ENCODE measurements at regions not wholly inside any gene's neighbourhood (a gene's known extent, or its start where the extent isn't known, plus 50 kb on each side); places are given as distances from the start of the nearest gene placed in this dataset.

DNA sequence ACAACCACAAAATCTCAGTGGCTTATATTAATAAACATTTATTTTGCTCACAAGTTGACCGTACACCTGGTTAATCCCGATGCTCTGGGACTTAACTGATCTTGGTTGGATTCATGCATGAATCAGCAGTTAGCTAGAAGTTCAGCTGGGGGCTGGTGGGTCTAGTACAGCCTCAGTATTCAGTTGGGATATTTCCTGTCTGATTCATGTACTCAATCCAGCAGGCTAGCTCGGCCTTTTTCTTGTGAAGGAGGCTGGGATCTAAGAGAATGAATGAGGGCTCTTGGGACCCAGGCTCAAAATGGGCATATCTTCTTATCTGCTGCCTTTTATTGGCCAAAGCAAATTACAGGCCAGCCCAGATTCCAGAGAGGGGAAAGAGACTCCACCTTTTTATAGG, 178.8 kb downstream of the KCTD12 start:
- WGBS, 2 donors = 90 to 91% methylated on average over 3 of the region's 3 CpGs
- TF ChIP-seq POLR2A (IDR thresholded peaks at IDR 0.05) = no peak
- TF ChIP-seq, protein P1, sequence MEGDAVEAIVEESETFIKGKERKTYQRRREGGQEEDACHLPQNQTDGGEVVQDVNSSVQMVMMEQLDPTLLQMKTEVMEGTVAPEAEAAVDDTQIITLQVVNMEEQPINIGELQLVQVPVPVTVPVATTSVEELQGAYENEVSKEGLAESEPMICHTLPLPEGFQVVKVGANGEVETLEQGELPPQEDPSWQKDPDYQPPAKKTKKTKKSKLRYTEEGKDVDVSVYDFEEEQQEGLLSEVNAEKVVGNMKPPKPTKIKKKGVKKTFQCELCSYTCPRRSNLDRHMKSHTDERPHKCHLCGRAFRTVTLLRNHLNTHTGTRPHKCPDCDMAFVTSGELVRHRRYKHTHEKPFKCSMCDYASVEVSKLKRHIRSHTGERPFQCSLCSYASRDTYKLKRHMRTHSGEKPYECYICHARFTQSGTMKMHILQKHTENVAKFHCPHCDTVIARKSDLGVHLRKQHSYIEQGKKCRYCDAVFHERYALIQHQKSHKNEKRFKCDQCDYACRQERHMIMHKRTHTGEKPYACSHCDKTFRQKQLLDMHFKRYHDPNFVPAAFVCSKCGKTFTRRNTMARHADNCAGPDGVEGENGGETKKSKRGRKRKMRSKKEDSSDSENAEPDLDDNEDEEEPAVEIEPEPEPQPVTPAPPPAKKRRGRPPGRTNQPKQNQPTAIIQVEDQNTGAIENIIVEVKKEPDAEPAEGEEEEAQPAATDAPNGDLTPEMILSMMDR (IDR thresholded peaks at IDR 0.05) = no peak
- DNase-seq (ENCODE audit: low spot score in 2 of 2) = no peak
- intact Hi-C loops (cut with DNase I; ENCODE audit: low total_unique reads) = no loop called here
- no peak overlapping the region for H3K4me3 ChIP-seq (ENCODE audit: low read depth, poor library complexity, severe bottlenecking)

DNA sequence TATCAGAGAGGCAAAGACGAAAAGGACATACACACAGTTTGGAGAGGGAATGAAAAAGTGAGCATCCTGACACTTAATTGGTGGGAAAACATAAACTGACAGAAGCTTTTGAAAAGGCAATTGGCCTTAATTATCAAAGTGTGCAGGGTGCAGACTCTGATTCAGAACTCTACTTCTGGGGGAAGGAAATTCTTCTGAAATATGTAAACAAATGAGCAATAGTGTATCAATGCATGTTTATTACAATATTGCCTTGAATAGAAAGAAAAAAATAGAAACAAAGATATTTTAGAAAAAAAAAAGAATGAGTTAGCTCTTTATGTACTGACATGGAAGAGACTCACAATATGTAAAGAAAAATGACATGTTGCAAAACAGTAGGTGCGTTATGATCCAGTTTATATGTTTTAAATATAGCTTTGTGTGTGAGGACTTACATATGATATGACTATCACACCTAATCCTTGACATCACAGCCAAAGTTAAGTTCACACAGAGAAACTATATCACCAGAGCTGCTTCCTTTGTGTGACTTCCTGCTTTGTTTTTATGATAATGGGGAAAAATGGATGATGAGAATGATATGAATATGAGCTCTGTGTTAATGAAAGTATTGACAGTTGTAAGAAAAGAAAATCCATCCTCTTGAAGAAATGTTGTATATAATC, 182.4 kb downstream of the KCTD12 start:
- DNase-seq (ENCODE audit: low spot score in 2 of 2) = no peak
- WGBS, 2 donors = 78 to 81% methylated on average over 2 of the region's 2 CpGs
- no peak for TF ChIP-seq POLR2A (IDR thresholded peaks at IDR 0.05)
- TF ChIP-seq, protein P1 (IDR thresholded peaks at IDR 0.05) = no peak
- H3K4me3 ChIP-seq (ENCODE audit: low read depth, poor library complexity, severe bottlenecking) = no peak overlapping the region
- intact Hi-C loops (cut with DNase I; ENCODE audit: low total_unique reads) = no loop called here

DNA sequence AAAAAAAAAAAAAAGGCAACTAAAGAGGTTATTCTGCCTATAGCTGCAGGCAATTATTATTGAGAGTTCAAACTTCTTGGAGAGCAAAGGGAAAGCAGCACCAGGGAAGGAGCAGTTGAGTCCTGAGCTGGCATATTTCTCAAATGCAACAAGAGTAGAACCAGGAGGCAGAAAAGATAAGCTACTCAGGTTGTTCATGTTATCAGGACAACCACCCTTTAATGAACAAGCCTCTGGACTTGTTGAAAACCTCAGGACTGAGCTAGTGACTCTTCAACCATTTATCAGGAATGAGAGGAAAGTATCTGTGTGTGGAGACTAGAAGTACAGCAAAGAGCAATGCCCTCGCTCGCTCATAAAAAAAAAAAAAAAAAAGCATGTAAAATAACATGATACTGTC, 183.0 kb downstream of the KCTD12 start:
- H3K4me3 ChIP-seq (ENCODE audit: low read depth, poor library complexity, severe bottlenecking) = no peak overlapping the region
- DNase-seq (ENCODE audit: low spot score in 2 of 2) = no peak
- 92 to 96% methylated on average over 2 of the region's 2 CpGs for WGBS, 2 donors
- no peak for TF ChIP-seq POLR2A (IDR thresholded peaks at IDR 0.05)
- TF ChIP-seq, protein P1 (IDR thresholded peaks at IDR 0.05) = no peak
- intact Hi-C loops (cut with DNase I; ENCODE audit: low total_unique reads) = no loop called here

DNA sequence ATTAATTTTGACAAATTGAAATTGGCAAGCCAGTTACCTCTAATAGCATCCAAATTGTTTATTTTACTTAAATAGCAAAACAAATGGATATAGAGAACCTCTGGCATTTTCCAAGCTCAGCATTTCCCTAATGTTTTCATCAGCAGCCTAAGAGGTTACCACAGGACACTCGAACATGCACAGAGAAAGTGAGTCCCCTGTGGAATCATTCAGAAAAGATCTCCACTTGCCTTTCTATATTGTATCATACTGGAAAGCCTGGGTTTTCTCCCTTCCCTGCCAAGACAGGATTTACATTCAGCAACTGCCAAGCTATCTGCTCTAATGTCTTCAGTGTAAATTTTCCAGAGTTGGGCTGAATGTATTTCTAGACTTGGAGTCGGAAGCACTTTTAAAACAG, 188.9 kb downstream of the KCTD12 start:
- no peak for TF ChIP-seq POLR2A (IDR thresholded peaks at IDR 0.05)
- TF ChIP-seq, protein P1 (IDR thresholded peaks at IDR 0.05) = no peak
- no peak for DNase-seq (ENCODE audit: low spot score in 2 of 2)
- intact Hi-C loops (cut with DNase I; ENCODE audit: low total_unique reads) = no loop called here
- H3K4me3 ChIP-seq (ENCODE audit: low read depth, poor library complexity, severe bottlenecking) = no peak overlapping the region
- WGBS, 2 donors = 58 to 66% methylated on average over 2 of the region's 2 CpGs

DNA sequence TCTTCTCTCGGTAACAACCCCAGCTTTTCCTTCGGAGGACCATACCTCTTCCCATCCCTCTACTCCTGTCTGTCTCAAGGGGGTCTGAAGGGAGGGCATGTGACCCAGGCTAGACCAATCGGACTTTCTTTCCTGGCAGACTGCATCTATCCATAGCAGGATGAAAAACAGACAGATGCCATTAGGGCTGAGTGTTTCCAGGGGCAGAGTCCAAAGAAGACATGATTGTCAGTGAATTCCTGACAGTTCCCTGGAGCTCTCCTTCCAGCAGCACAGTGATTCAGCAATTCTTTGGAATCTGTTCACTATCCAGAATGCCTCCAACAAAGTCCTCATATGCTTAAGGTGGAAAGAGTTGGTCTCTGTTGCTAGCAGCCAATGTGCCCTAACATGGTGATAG, 189.8 kb downstream of the KCTD12 start:
- no peak overlapping the region for H3K4me3 ChIP-seq (ENCODE audit: low read depth, poor library complexity, severe bottlenecking)
- no peak for TF ChIP-seq POLR2A (IDR thresholded peaks at IDR 0.05)
- TF ChIP-seq, protein P1 (IDR thresholded peaks at IDR 0.05) = no peak
- intact Hi-C loops (cut with DNase I; ENCODE audit: low total_unique reads) = no loop called here
- DNase-seq (ENCODE audit: low spot score in 2 of 2) = no peak
- 65 to 70% methylated on average over 3 of the region's 3 CpGs for WGBS, 2 donors

DNA sequence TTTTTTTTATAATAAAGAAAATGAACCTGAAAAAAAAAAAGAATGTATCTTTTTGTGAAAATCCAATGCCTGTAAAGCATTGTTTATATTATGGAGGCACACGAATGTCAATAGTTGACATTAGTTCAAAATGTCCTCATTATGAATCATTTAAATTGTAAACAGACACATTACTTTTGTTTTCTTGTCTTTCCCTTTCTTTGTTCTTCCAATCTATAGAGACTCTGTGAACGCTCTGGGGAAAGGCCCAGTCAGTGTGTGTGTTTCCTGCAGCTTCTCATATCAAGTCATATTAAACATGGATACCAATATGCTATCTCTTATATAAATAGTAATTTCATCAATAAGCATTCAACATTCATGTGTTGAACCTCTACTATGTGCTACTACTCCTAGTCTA, 193.1 kb downstream of the KCTD12 start:
- no peak overlapping the region for H3K4me3 ChIP-seq (ENCODE audit: low read depth, poor library complexity, severe bottlenecking)
- intact Hi-C loops (cut with DNase I; ENCODE audit: low total_unique reads) = no loop called here
- WGBS, 2 donors = 64 to 79% methylated on average over 2 of the region's 2 CpGs
- no peak for DNase-seq (ENCODE audit: low spot score in 2 of 2)
- no peak for TF ChIP-seq POLR2A (IDR thresholded peaks at IDR 0.05)
- TF ChIP-seq, protein P1 (IDR thresholded peaks at IDR 0.05) = no peak
